Parathyroid adenoma (tissue), 2 donors: ENCODE measurements at regions not wholly inside any gene's neighbourhood (a gene's known extent, or its start where the extent isn't known, plus 50 kb on each side); places are given as distances from the start of the nearest gene placed in this dataset.

ENCODE experiments used
- H2AFZ ChIP-seq: fragments of 300-600 bp; sonication (generic); one replicate; pipeline ENCODE4 v1.7.0; 2017; ENCODE audit warnings: antibody characterized with exemption, mild to moderate bottlenecking
- H3K27ac ChIP-seq: fragments of 300-600 bp; sonication (generic); one replicate; pipeline ENCODE4 v1.7.0; 2017
- H3K27me3 ChIP-seq: fragments of 300-600 bp; sonication (generic); one replicate; pipeline ENCODE4 v1.7.0; 2017; ENCODE audit warnings: low read length; ENCODE audit not compliant: control insufficient read depth, insufficient read depth
- H3K36me3 ChIP-seq: fragments of 300-600 bp; sonication (generic); one replicate; pipeline ENCODE4 v1.7.0; 2017; ENCODE audit warnings: low read length; ENCODE audit not compliant: control insufficient read depth, insufficient read depth
- H3K4me1 ChIP-seq: fragments of 300-600 bp; sonication (generic); one replicate; pipeline ENCODE4 v1.7.0; 2017; ENCODE audit warnings: control low read depth
- H3K4me2 ChIP-seq: fragments of 300-600 bp; sonication (generic); one replicate; pipeline ENCODE4 v1.7.0; 2017; ENCODE audit warnings: low read length
- H3K4me3 ChIP-seq: fragments of 300-600 bp; sonication (generic); one replicate; pipeline ENCODE4 v1.7.0; 2017; ENCODE audit warnings: low read depth, low read length
- H3K79me2 ChIP-seq: fragments of 300-600 bp; sonication (generic); one replicate; pipeline ENCODE4 v1.7.0; 2017; ENCODE audit warnings: control low read depth
- H3K9ac ChIP-seq: fragments of 300-600 bp; sonication (generic); one replicate; pipeline ENCODE4 v1.7.0; 2017; ENCODE audit warnings: mild to moderate bottlenecking
- H3K9me3 ChIP-seq: fragments of 300-600 bp; sonication (generic); one replicate; pipeline ENCODE4 v1.7.0; 2017; ENCODE audit warnings: low read length; ENCODE audit not compliant: control insufficient read depth
- TF ChIP-seq, protein P1 (sequence below): fragments of 300-600 bp; sonication (generic); IDR thresholded peaks from one replicate; pipeline ENCODE4 v1.7.0; 2017; ENCODE audit warnings: antibody characterized with exemption, mild to moderate bottlenecking
- donor health status: primary hyperparathyroidism.

DNA sequence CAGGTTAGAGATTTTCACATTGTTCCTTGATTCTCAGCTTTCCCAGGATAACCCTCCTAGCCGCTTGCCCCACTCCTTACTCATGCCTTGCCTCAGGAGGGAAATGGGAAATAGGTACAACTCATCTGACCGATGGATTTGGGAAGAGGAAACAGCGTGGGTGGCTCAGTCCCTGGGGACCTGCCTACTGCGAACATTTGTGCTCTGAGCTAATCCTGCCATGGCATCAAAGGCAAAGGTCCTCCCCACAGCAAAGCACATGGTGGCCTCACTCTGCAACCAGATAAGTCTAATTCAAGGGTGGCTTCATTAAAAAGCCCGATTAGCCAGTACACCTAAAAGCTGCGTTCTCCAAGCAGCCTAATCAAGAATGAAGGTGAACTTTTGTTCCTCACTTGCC, 82.4 kb upstream of the ADRA1B start:
- Histone ChIP-seq H3K4me1 (no peaks in the 10 kb centered on the region), H3K9me3 (no peaks in the 10 kb centered on the region), H3K4me2 (no peak overlapping the region), H3K27ac (no peak overlapping the region), H3K9ac (no peak overlapping the region), H3K27me3 (no peaks in the 10 kb centered on the region), H3K79me2 (no peaks in the 10 kb centered on the region), H2AFZ (no peak overlapping the region), H3K4me3 (no peak overlapping the region), H3K36me3 (no peaks in the 10 kb centered on the region)
- TF ChIP-seq, protein P1, sequence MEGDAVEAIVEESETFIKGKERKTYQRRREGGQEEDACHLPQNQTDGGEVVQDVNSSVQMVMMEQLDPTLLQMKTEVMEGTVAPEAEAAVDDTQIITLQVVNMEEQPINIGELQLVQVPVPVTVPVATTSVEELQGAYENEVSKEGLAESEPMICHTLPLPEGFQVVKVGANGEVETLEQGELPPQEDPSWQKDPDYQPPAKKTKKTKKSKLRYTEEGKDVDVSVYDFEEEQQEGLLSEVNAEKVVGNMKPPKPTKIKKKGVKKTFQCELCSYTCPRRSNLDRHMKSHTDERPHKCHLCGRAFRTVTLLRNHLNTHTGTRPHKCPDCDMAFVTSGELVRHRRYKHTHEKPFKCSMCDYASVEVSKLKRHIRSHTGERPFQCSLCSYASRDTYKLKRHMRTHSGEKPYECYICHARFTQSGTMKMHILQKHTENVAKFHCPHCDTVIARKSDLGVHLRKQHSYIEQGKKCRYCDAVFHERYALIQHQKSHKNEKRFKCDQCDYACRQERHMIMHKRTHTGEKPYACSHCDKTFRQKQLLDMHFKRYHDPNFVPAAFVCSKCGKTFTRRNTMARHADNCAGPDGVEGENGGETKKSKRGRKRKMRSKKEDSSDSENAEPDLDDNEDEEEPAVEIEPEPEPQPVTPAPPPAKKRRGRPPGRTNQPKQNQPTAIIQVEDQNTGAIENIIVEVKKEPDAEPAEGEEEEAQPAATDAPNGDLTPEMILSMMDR, result no peak

DNA sequence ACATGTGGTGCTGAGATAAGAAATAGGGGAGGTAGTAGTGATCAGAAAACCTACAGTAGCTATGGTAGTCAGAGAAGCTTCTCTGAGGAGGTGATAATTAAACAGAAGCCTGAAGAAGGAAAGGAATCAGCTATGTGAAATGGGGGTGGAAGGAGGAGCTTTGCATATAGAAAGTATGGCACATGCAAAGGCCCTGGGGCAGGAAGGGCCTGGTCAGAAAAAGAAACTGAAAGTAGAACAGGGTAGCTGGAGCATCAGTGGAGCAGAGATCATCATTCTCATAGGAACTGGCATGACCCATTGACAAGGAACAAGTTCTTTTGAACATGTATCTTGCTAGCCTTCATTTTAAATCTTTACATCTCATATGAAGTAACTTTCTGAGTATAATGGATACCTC, 80.7 kb upstream of the ADRA1B start:
- H3K9me3 ChIP-seq, result no peaks in the 10 kb centered on the region
- no peaks in the 10 kb centered on the region for H3K79me2 ChIP-seq
- H3K4me1 ChIP-seq, result no peaks in the 10 kb centered on the region
- H3K4me3 ChIP-seq, result no peak overlapping the region
- no peaks in the 10 kb centered on the region for H3K27me3 ChIP-seq
- no peak overlapping the region for H3K4me2 ChIP-seq
- TF ChIP-seq, protein P1, result no peak
- no peaks in the 10 kb centered on the region for H3K36me3 ChIP-seq
- no peak overlapping the region for H2AFZ ChIP-seq
- no peak overlapping the region for H3K27ac ChIP-seq
- H3K9ac ChIP-seq, result no peak overlapping the region

DNA sequence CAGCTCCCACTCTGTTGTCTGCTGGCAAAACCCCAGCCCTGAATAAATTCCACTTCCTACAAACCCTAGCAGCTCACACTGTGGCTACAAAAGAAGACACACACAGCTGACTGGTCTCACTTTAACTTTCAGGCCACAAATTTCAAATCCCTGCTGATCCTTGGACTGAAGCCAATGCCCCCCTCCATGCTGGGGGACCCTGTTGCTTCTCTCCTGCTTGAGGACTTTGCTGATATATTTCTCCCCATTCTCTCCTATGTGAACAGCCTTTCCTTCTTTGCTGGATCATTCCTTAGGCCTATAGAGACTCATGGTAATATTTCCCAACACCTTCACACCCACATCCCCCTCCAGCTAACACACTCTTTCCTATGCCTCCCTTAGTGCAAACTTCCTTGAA, 79.6 kb upstream of the ADRA1B start:
- H3K36me3 ChIP-seq, result no peaks in the 10 kb centered on the region
- TF ChIP-seq, protein P1, result no peak
- no peak overlapping the region for H3K27ac ChIP-seq
- no peaks in the 10 kb centered on the region for H3K9me3 ChIP-seq
- H3K4me1 ChIP-seq, result no peaks in the 10 kb centered on the region
- H3K79me2 ChIP-seq, result no peaks in the 10 kb centered on the region
- H3K27me3 ChIP-seq, result no peaks in the 10 kb centered on the region
- no peak overlapping the region for H3K4me3 ChIP-seq
- no peak overlapping the region for H2AFZ ChIP-seq
- H3K4me2 ChIP-seq, result no peak overlapping the region
- H3K9ac ChIP-seq, result no peak overlapping the region

DNA sequence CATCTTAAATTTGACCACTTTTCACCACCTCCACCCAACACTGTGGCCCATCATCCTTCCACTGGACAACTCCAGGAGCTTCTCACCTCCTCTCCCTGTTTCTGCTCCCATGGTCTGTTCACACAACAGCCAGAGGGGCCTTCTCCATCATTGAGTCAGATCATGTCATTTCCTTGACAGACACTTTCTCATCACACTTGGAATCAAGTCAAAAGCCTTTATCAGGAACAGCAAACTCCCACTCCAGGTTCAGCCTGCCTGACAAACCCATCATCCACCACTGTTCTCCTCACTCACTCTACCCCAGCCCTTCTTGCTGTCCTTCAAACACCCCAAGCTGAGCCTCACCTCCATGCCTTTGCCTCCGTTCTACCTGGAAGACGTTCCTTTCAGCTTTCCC, 78.4 kb upstream of the ADRA1B start:
- Histone ChIP-seq H2AFZ (no peak overlapping the region), H3K79me2 (no peaks in the 10 kb centered on the region), H3K36me3 (no peaks in the 10 kb centered on the region), H3K9me3 (no peaks in the 10 kb centered on the region), H3K27ac (no peak overlapping the region), H3K4me3 (no peak overlapping the region), H3K27me3 (no peaks in the 10 kb centered on the region), H3K4me2 (no peak overlapping the region), H3K4me1 (no peaks in the 10 kb centered on the region), H3K9ac (no peak overlapping the region)
- TF ChIP-seq, protein P1, result no peak

DNA sequence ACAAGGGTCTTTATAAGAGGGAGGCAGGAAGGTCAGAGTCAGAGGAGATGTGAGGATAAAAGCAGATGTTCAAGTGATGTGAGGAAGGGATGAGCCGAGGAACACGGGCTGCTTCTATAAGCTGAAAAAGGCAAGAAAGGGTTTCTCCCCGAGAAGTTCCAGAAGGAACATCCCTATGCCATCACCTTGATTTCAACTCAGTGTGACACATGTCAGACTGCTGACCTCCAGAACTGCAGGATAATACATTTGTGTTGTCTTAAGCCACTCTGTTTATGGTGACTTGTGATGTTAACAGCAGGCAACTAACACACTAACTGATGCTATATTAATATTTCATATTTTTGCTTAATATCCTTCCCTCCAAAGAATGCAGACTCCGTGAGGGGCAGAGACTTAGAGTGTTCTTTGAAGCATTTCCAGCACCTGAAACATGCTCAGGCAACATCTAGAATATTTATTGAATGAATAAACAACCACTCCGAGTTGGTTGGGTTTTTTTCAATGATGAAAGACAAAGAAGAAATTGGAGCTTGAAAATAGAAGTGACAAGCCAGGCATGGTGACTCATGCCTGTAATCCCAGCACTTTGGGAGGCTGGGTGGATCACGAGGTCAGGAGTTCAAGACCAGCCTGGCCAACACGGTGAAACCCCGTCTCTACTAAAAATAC, 77.6 kb upstream of the ADRA1B start:
- H3K27me3 ChIP-seq, result no peaks in the 10 kb centered on the region
- H3K27ac ChIP-seq, result no peak overlapping the region
- TF ChIP-seq, protein P1, result no peak
- no peak overlapping the region for H3K9ac ChIP-seq
- H3K4me1 ChIP-seq, result no peaks in the 10 kb centered on the region
- no peak overlapping the region for H2AFZ ChIP-seq
- H3K9me3 ChIP-seq, result no peaks in the 10 kb centered on the region
- no peaks in the 10 kb centered on the region for H3K36me3 ChIP-seq
- H3K4me2 ChIP-seq, result no peak overlapping the region
- H3K4me3 ChIP-seq, result no peak overlapping the region
- no peaks in the 10 kb centered on the region for H3K79me2 ChIP-seq
